IMR-90 (cell line): ENCODE measurements at regions not wholly inside any gene's neighbourhood (a gene's known extent, or its start where the extent isn't known, plus 50 kb on each side); places are given as distances from the start of the nearest gene placed in this dataset.

Experiments
- BHLHE40 ChIP-seq: fragments of 150-350 bp; IDR thresholded peaks from 2 replicates; pipeline ENCODE4 v1.6.1; 2016; ENCODE audit warnings: mild to moderate bottlenecking, low read depth, low read length
- FOS ChIP-seq: fragments of 150-350 bp; IDR thresholded peaks from 2 replicates; pipeline ENCODE4 v1.6.1; 2016; ENCODE audit warnings: low read depth, low read length
- MAFK ChIP-seq: IDR thresholded peaks from 2 replicates; pipeline ENCODE4 v1.6.1; 2012; ENCODE audit warnings: low read depth, low read length, improper control_type of control experiment
- POLR2A ChIP-seq: IDR thresholded peaks from 2 replicates; pipeline ENCODE4 v1.6.1; 2012; ENCODE audit warnings: mild to moderate bottlenecking, low read depth, low read length
- TF ChIP-seq, protein P1 (sequence below): conservative IDR thresholded peaks from 2 replicates; pipeline ENCODE4 v1.5.1; 2012; ENCODE audit warnings: mild to moderate bottlenecking, low read depth, low read length, improper control_type of control experiment

DNA sequence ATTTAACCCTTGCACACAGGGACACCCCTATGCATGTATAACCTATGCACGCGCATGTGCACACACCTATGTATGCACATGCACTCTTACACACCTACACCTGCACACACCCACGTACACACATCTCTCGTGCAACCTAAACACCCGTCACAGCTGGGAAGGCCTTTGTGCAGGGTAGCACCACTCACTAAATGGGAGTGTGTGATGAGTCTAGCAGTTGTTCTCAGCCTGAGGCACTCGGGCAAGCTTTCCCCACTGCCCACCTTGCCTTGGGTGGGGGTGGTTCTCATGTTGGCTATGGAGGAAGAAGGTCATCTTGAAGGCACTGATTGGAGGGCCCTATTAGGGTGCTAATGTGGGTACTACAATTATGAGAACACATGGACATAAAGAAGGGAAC lies 85.8 kb downstream of the DLL1 start:
- TF ChIP-seq, protein P1, sequence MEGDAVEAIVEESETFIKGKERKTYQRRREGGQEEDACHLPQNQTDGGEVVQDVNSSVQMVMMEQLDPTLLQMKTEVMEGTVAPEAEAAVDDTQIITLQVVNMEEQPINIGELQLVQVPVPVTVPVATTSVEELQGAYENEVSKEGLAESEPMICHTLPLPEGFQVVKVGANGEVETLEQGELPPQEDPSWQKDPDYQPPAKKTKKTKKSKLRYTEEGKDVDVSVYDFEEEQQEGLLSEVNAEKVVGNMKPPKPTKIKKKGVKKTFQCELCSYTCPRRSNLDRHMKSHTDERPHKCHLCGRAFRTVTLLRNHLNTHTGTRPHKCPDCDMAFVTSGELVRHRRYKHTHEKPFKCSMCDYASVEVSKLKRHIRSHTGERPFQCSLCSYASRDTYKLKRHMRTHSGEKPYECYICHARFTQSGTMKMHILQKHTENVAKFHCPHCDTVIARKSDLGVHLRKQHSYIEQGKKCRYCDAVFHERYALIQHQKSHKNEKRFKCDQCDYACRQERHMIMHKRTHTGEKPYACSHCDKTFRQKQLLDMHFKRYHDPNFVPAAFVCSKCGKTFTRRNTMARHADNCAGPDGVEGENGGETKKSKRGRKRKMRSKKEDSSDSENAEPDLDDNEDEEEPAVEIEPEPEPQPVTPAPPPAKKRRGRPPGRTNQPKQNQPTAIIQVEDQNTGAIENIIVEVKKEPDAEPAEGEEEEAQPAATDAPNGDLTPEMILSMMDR = no peak
- TF ChIP-seq POLR2A (no peak), BHLHE40 (no peak), MAFK (no peak), FOS (no peak)
